ENCODE measurements at regions not wholly inside any gene's neighbourhood (a gene's known extent, or its start where the extent isn't known, plus 50 kb on each side); places are given as distances from the start of the nearest gene placed in this dataset.

- TF ChIP-seq CTCF (IDR thresholded peaks at IDR 0.05) = no peak
Observed at GRCh38 chr3:109234300-109234699, 82.0 kb downstream of the DPPA2 start.

GRCh38 chr3:109241459-109242186 is 74.7 kb downstream of the DPPA2 start:
- TF ChIP-seq CTCF (IDR thresholded peaks at IDR 0.05) = no peak

- no peak for TF ChIP-seq CTCF (IDR thresholded peaks at IDR 0.05)
Observed at GRCh38 chr3:109242187-109242523, 74.2 kb downstream of the DPPA2 start.

Data from LNCAP (cell line).